AG04449 (cell line): ENCODE measurements at regions not wholly inside any gene's neighbourhood (a gene's known extent, or its start where the extent isn't known, plus 50 kb on each side); places are given as distances from the start of the nearest gene placed in this dataset.

Experiments used
- CTCF ChIA-PET: fragments of 350-600 bp; formaldehyde crosslinking; extraction: SDS; loops from one replicate; lab custom pipeline; 2021; ENCODE audit warnings: antibody characterized with exemption; lab: Yijun Ruan, JAX
- POLR2A ChIA-PET: fragments of 400-600, 350-600 bp; formaldehyde crosslinking; extraction: SDS; loops from one replicate; lab custom pipeline; 2020; ENCODE audit warnings: antibody characterized with exemption, inconsistent platforms; lab: Yijun Ruan, JAX
- DNase-seq: peaks from one replicate; pipeline ENCODE4 v3.0.0-alpha.2; 2010; ENCODE audit warnings: low read depth, low spot score
- H3K4me3 ChIP-seq: 2 replicates; pipeline ENCODE4 v1.5.1; 2011; ENCODE audit warnings: low read depth, mild to moderate bottlenecking, control low read depth, low read length
- CTCF ChIP-seq: IDR thresholded peaks from one replicate; pipeline ENCODE4 v1.5.1; 2011; ENCODE audit warnings: mild to moderate bottlenecking, moderate library complexity, low read length, control low read depth, inconsistent platforms; ENCODE audit not compliant: insufficient read depth; ENCODE audit errors: missing control alignments

- no peak for DNase-seq
- ChIA-PET CTCF (no interaction called here), POLR2A (no interaction called here)
- no peak for TF ChIP-seq CTCF
- H3K4me3 ChIP-seq, result no peak overlapping the region
Observed at GRCh38 chr1:182283746-182284544, 107.6 kb downstream of the GLUL start.

- CTCF ChIA-PET, result no interaction called here
- POLR2A ChIA-PET, result no interaction called here
- no peak overlapping the region for H3K4me3 ChIP-seq
- TF ChIP-seq CTCF, result no peak
- DNase-seq, result no peak
Observed at GRCh38 chr1:182281541-182281940, 110.0 kb downstream of the GLUL start.

GRCh38 chr1:182280504-182280900 is 111.1 kb downstream of the GLUL start:
- ChIA-PET CTCF (no interaction called here), POLR2A (no interaction called here)
- no peak overlapping the region for H3K4me3 ChIP-seq
- TF ChIP-seq CTCF, result no peak
- DNase-seq, result no peak

- POLR2A ChIA-PET, result no interaction called here
- CTCF ChIA-PET, result interaction anchor here (0.8 kb wide), 1 partner anchor 9 kb away, joined by 3 read pairs; no protein-coding TSS in a partner anchor
Observed at GRCh38 chr1:182279724-182280503, 111.7 kb downstream of the GLUL start.

GRCh38 chr1:182279302-182279701 is 112.3 kb downstream of the GLUL start:
- DNase-seq, result no peak
- CTCF ChIA-PET, result interaction anchor here (0.8 kb wide), 1 partner anchor 9 kb away, joined by 3 read pairs; no protein-coding TSS in a partner anchor

More at GRCh38 chr1:182279724-182280503, 111.7 kb downstream of the GLUL start:
- no peak for DNase-seq
- no peak overlapping the region for H3K4me3 ChIP-seq
- TF ChIP-seq CTCF, result no peak

More at GRCh38 chr1:182279302-182279701, 112.3 kb downstream of the GLUL start:
- no peak overlapping the region for H3K4me3 ChIP-seq
- POLR2A ChIA-PET, result no interaction called here
- TF ChIP-seq CTCF, result no peak
